ENCODE measurements at regions not wholly inside any gene's neighbourhood (a gene's known extent, or its start where the extent isn't known, plus 50 kb on each side); places are given as distances from the start of the nearest gene placed in this dataset.

DNA sequence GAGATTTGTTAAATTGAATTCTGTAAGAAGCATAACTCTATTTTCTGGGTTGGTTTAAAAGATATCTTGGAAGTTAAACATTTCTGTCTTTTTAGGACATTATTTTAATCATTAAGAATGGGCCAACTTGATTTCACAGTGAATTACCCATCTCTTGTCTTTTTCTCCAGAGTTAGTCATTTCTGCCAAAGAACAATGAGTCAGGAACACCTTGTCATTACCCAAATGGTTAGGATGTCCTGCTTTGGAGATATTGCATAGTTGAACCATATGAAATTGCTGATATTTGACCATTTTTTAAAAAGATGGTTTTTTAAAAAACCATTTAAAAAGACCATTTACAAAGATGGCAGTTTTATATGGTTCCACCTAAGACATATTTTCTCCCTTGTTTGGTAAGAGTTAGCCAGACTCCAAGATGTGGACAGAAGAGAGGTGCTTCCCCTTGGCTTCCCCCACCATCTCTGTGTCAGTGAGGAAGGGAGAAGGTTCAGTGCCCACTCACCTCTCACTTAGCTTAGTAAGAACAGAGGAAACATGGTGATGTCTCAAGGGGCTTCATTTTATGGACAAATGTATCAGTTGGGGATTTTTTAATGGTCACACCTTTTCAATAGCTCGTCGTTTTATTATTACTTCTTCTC is 103.0 kb downstream of the PCSK1 start:
- Histone ChIP-seq H3K27ac (ENCODE audit: low read depth in 2 of 2, low read length in 2 of 2) (no peak overlapping the region), H3K27me3 (ENCODE audit: control insufficient read depth, insufficient read depth, low read length) (no peaks in the 10 kb centered on the region), H3K9ac (ENCODE audit: low read length in 3 of 3) (no peak overlapping the region), H3K4me1 (ENCODE audit: control insufficient read depth in 2 of 3, insufficient read depth in 2 of 3, low read depth in 1 of 3, low read length in 3 of 3) (peaks cover 0 to 3% (median 0%) of the 10 kb centered on the region in 3 donors), H3K4me3 (ENCODE audit: low read length in 3 of 3) (no peak overlapping the region), H3K9me3 (ENCODE audit: control insufficient read depth in 2 of 3, insufficient read depth in 1 of 3, low read length in 3 of 3) (no peaks in the 10 kb centered on the region), H3K36me3 (ENCODE audit: control insufficient read depth in 2 of 3, insufficient read depth in 3 of 3, low read length in 3 of 3) (no peaks in the 10 kb centered on the region)
- no peak for TF ChIP-seq CTCF (IDR thresholded peaks at IDR 0.05; ENCODE audit: borderline replicate concordance, extremely low read depth, insufficient read depth)
- DNase-seq: no peak
- intact Hi-C loops (cut with DNase I): loop anchor here (10.0 kb wide), 2 partner anchors 375 to 475 kb away; no protein-coding TSS in a partner anchor
- no peak for FAIRE-seq

- H3K27ac ChIP-seq (ENCODE audit: low read depth in 2 of 2, low read length in 2 of 2): no peak overlapping the region
- no peak for FAIRE-seq
- H3K36me3 ChIP-seq (ENCODE audit: control insufficient read depth in 2 of 3, insufficient read depth in 3 of 3, low read length in 3 of 3): no peaks in the 10 kb centered on the region
- H3K9ac ChIP-seq (ENCODE audit: low read length in 3 of 3): no peak overlapping the region
- H3K27me3 ChIP-seq (ENCODE audit: control insufficient read depth, insufficient read depth, low read length): no peaks in the 10 kb centered on the region
- peaks cover 0 to 3% (median 0%) of the 10 kb centered on the region in 3 donors for H3K4me1 ChIP-seq (ENCODE audit: control insufficient read depth in 2 of 3, insufficient read depth in 2 of 3, low read depth in 1 of 3, low read length in 3 of 3)
- peak in 2 of 5 donors; percentile 11 to 14 for DNase-seq
- no peak for TF ChIP-seq CTCF (IDR thresholded peaks at IDR 0.05; ENCODE audit: borderline replicate concordance, extremely low read depth, insufficient read depth)
- H3K4me3 ChIP-seq (ENCODE audit: low read length in 3 of 3): no peak overlapping the region
- H3K9me3 ChIP-seq (ENCODE audit: control insufficient read depth in 2 of 3, insufficient read depth in 1 of 3, low read length in 3 of 3): no peaks in the 10 kb centered on the region
- intact Hi-C loops (cut with DNase I): no loop called here
Measured at GRCh38 chr5:96329289-96329688, 103.8 kb downstream of the PCSK1 start.

DNA sequence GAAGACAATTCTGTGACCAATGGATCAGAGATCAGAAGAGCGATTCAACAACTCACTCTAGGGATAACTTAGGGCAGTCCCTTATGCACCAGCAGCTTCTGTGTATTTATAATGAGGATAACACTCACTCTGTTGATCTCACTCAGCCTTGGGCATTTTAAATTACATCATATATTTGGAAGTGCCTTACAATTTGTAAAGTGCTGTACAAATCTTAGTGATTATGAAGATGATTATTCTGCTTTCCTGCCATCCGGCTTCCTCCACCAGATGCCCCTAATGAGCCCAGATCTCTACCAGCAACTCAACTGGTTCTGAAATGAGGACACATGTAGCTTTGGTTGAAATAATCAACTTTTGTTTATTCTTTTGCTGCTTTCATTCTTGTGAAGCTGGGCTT is 105.3 kb downstream of the PCSK1 start:
- no peak for FAIRE-seq

More for the DNA sequence above, 105.3 kb downstream of the PCSK1 start:
- no peaks in the 10 kb centered on the region for H3K9me3 ChIP-seq (ENCODE audit: control insufficient read depth in 2 of 3, insufficient read depth in 1 of 3, low read length in 3 of 3)
- no peak overlapping the region for H3K27ac ChIP-seq (ENCODE audit: low read depth in 2 of 2, low read length in 2 of 2)
- intact Hi-C loops (cut with DNase I): no loop called here
- no peak overlapping the region for H3K4me3 ChIP-seq (ENCODE audit: low read length in 3 of 3)
- no peaks in the 10 kb centered on the region for H3K36me3 ChIP-seq (ENCODE audit: control insufficient read depth in 2 of 3, insufficient read depth in 3 of 3, low read length in 3 of 3)
- H3K4me1 ChIP-seq (ENCODE audit: control insufficient read depth in 2 of 3, insufficient read depth in 2 of 3, low read depth in 1 of 3, low read length in 3 of 3): peaks cover 0 to 2% (median 0%) of the 10 kb centered on the region in 3 donors
- no peak for TF ChIP-seq CTCF (IDR thresholded peaks at IDR 0.05; ENCODE audit: borderline replicate concordance, extremely low read depth, insufficient read depth)
- no peak for DNase-seq
- H3K9ac ChIP-seq (ENCODE audit: low read length in 3 of 3): no peak overlapping the region
- H3K27me3 ChIP-seq (ENCODE audit: control insufficient read depth, insufficient read depth, low read length): no peaks in the 10 kb centered on the region
